GM12873 (cell line): ENCODE measurements at regions not wholly inside any gene's neighbourhood (a gene's known extent, or its start where the extent isn't known, plus 50 kb on each side); places are given as distances from the start of the nearest gene placed in this dataset.

Experiments used
- TF ChIP-seq, protein P1 (sequence below): IDR thresholded peaks from 2 replicates; pipeline ENCODE4 v1.5.1; 2012; ENCODE audit warnings: low read depth, mild to moderate bottlenecking, moderate library complexity, low read length, control low read depth; ENCODE audit not compliant: insufficient read depth; ENCODE audit errors: missing control alignments

DNA sequence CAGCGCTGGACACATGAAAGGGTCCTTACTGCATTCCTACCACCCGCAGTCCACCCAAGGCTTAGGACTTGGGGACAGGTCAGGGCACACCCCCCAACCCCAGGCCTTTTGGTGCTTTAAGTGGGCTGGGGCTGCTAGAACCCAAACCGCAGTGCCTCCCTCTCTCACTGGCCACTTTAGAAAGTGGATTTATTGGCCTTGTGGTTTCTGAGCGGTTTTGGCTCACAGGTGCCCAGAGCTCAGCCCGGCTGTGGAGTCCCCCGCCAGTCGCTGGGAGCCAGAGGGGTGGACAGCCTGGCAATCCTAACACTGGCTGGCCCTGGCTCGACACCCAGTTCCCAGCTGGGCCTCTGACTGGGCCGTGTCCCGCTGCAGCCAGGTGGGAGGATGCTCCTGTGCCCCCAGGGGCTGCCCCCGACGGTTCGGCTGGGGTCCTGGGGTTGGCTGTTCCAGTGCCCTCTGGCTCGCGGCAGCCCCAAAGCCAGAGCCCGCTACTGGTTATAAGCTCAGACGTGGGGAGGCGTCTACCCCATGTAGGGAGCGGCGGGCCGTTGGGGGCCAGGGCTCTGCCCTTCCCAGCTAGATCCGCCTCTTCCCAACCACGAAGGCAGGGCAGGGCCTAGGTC lies 65.2 kb upstream of the RNU6ATAC start:
- TF ChIP-seq, protein P1, sequence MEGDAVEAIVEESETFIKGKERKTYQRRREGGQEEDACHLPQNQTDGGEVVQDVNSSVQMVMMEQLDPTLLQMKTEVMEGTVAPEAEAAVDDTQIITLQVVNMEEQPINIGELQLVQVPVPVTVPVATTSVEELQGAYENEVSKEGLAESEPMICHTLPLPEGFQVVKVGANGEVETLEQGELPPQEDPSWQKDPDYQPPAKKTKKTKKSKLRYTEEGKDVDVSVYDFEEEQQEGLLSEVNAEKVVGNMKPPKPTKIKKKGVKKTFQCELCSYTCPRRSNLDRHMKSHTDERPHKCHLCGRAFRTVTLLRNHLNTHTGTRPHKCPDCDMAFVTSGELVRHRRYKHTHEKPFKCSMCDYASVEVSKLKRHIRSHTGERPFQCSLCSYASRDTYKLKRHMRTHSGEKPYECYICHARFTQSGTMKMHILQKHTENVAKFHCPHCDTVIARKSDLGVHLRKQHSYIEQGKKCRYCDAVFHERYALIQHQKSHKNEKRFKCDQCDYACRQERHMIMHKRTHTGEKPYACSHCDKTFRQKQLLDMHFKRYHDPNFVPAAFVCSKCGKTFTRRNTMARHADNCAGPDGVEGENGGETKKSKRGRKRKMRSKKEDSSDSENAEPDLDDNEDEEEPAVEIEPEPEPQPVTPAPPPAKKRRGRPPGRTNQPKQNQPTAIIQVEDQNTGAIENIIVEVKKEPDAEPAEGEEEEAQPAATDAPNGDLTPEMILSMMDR, result no peak

DNA sequence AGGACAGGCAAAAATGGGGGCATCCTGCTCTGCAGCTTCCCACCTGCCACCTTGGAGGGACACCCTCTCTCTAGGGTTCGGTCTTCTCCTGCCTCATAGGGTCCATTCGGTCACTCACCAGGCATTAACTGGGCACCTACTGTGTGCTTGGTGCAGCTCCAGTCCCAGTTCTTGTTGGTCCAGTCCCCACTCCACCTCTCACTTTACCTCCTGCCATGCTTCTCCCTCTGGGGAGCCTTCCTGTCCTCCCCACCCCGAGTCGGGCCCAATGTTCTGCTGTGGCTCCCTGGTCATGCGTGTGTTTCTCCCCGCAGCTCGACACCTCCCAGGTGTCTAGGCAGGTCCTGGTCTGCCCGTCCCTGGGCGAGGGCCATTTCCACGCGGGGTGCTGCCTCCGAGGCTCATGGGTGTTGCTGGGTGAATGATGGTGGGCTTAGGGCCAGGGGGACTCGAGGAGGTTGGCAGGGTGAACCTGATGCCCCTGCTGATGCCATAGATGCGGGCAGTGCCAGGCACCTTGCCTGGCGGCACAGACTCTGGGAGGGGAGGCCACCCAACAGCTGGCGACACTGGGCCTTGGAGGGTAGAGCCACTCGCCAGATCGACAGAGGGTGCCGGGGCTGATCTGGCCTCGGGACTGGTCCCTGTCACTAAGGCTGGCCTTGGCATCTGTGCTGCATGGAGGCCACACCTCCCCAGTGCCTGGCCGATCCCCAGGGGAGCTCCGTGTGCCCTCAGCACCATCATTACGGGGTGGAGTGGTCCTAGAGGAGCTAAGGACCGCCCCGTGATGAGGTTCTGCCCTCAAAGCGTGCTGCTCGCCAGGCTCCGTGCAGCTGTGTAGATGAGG lies 66.0 kb upstream of the RNU6ATAC start:
- TF ChIP-seq, protein P1, result no peak

DNA sequence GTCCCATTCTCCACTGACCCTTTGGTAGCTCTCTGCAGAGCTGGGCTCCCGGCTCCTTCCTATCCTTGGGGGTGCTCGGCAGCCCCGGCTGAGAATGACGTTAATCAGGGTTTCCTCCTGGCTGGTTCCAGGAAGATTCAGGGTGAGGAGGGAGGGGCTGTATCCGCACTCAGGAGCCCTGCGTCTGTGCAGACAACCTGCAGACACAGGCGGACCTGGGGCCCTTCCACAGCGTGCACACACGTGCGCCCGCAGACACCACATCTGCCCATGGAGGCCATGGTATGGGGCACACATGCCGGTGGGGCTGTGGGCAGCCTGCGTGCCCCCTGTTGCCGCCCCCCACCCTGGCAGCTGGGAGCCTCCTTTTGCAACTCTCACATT lies 66.6 kb upstream of the RNU6ATAC start:
- TF ChIP-seq, protein P1, result no peak

DNA sequence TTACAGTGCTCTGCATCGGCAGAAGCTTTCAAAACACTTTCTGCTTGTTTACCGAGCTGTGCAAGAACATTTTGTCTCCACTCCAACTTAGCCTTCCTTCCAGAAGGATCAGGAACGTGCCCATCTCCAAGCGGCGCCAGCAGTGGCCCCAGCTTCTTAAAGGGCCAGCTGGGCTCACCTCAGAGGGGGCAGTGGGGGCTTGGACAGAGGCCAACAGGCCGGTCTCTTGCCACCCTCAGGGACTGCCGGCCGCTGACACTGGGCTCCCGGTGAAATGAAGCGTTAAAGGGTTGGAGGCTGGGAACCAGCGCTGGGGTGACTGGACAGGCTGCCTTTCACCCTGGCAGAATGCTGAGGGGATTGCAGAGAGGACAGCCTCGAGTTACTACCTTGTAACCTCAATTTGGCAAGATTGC lies 67.0 kb upstream of the RNU6ATAC start:
- TF ChIP-seq, protein P1, result no peak

DNA sequence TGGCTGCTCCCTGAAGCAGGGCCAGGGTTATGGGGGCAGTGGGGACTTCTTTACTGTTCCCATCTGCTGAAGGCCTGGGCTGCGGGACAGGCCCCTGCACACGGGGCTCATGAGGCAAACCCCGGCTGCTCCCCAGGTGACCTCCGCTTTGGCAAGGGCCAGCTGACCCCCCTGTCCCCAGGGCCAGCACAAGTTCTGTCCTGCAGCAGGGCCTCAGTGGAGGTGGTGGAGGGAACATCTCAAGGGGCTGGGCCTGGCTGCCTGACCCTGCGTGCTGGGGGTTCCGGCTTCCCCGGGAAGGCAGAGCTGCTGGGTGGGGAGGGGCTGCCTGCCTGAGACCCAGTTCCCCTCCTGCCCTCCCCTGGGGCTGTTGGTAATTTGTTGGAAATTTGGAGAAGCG lies 67.4 kb upstream of the RNU6ATAC start:
- TF ChIP-seq, protein P1, result no peak

DNA sequence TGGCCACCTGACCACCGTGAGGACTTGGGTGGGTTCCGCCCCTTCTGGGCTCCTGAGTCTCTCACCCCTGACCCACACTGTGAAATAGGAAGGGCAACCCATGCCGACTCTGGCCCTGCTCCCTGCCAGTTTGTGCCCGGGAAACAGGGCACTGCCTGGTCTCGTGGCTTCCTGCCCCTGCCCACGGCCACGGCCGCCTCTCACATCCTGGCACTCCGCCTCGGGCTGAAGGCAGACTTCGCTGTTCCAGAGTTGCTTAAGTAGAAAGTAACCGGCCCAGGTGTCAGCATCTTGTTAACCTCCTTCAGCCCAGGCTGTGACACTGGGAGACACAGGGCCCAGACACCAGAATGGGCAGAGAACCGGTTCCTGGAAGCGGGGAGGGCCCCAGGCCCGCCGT lies 68.7 kb upstream of the RNU6ATAC start:
- TF ChIP-seq, protein P1, result no peak

DNA sequence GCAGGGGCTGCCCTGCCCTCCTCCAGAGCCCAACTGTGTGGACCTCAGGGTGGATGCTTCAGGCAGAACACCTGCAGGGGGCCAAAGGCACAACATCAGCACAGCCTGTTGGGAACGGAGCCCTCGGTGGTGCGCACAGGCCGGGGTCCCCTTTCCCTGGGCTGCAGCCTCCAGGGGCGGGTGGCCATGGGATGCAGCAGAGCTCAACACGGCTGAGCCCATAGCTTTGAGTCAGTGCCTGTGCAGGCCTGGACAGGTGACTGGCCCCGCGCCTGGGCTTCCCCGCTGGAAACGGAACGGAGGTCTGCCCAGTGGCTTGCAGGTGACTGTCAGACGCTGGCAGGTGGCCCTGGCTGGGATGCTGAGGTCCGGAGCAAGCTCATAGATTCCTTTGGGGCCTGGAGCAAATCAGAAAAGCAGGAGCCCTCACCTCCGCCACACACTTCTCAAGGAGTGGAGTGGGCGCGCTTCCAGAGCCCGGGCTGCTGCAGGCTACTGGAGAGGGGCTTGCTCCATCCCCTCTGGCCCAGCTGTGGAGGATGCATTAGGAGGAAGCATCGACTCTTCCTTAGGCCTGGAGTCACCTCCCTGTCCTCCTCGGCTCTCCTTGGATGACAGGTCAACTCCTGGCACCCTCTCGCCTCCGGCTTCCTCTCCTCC lies 69.8 kb upstream of the RNU6ATAC start:
- TF ChIP-seq, protein P1, result no peak
